Epithelial cell of esophagus (primary cell): ENCODE measurements at regions not wholly inside any gene's neighbourhood (a gene's known extent, or its start where the extent isn't known, plus 50 kb on each side); places are given as distances from the start of the nearest gene placed in this dataset.
A peak's percentile ranks its signal among the peaks of the same experiment; 100 is the strongest.

Experiments used
- DNase-seq: peaks from one replicate; pipeline ENCODE4 v3.0.0; 2010; ENCODE audit warnings: low read depth
- H3K4me3 ChIP-seq: 2 replicates; pipeline ENCODE4 v1.5.1; 2011; ENCODE audit warnings: mild to moderate bottlenecking, low read length, control low read depth
- CTCF ChIP-seq: IDR thresholded peaks from 2 replicates; pipeline ENCODE4 v1.5.1; 2011; ENCODE audit warnings: low read depth, mild to moderate bottlenecking, low read length, control low read depth, inconsistent platforms; ENCODE audit not compliant: insufficient read depth; ENCODE audit errors: missing control alignments

- no peak overlapping the region for H3K4me3 ChIP-seq
- peak; percentile 37 for DNase-seq
- no peak for TF ChIP-seq CTCF
Measured at GRCh38 chr16:64238571-64238970, 883.3 kb downstream of the CDH11 start.

DNA sequence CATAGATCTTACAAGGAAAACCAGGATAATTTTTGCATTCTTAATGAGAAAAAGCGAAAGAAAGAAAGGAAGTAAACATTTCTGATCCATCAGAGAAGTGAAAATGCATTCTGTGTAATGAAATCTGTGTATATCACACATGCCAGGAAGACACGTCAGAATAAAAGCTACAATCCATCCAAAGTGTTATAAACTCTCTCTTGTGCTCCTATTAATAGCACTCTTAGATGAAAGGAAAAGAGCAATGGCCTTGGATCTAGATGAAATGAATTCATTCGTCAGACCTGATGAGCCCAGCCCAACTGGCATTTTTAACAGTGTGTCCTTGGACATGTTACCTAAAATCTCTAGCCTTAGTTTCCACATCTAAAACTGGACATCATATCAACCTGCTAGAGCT is 885.5 kb downstream of the CDH11 start:
- no peak for DNase-seq
- H3K4me3 ChIP-seq, result no peak overlapping the region
- TF ChIP-seq CTCF, result no peak

- TF ChIP-seq CTCF, result no peak
- no peak overlapping the region for H3K4me3 ChIP-seq
- no peak for DNase-seq
Measured at GRCh38 chr16:64234200-64234599, 887.7 kb downstream of the CDH11 start.

GRCh38 chr16:64225696-64226095 is 896.2 kb downstream of the CDH11 start:
- no peak for TF ChIP-seq CTCF
- no peak for DNase-seq
- H3K4me3 ChIP-seq, result no peak overlapping the region

DNA sequence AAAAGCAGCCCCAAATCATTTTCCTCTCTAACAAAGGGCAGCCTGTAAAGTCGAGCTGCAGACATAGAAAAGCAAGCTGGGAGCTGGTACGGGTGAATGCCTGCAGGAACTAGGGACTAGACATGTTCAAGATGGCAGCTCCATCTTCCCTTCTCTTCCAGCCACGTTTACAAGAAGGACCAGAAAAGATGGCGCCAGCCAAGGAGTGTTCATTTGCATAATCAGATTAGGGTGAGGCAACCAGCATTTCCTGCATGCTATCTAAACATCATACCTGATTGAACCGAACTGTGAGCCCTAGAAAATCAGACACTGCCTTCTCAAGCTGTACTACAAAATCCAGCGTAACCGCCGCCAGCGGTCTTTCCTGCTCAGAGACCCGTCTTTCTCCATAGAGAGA is 896.8 kb downstream of the CDH11 start:
- H3K4me3 ChIP-seq, result no peak overlapping the region
- TF ChIP-seq CTCF, result no peak
- no peak for DNase-seq

GRCh38 chr16:64217789-64218535 is 903.9 kb downstream of the CDH11 start:
- no peak for TF ChIP-seq CTCF
- H3K4me3 ChIP-seq, result no peak overlapping the region
- DNase-seq, result no peak

GRCh38 chr16:64215730-64216129 is 906.1 kb downstream of the CDH11 start:
- H3K4me3 ChIP-seq, result no peak overlapping the region
- no peak for DNase-seq
- TF ChIP-seq CTCF, result no peak
